ENCODE measurements at regions not wholly inside any gene's neighbourhood (a gene's known extent, or its start where the extent isn't known, plus 50 kb on each side); places are given as distances from the start of the nearest gene placed in this dataset.

- TF ChIP-seq EZH2phosphoT487 (conservative IDR thresholded peaks at IDR 0.05; ENCODE audit: low read length) (no peak), CTCF (IDR thresholded peaks at IDR 0.05; ENCODE audit: insufficient read depth, low read length, poor library complexity, severe bottlenecking) (no peak)
Observed at GRCh38 chr9:38229504-38230155, 160.6 kb upstream of the SHB start.

Measured in SU-DHL-6 (cell line).